Neural progenitor cell (in vitro differentiated cells): ENCODE measurements at regions not wholly inside any gene's neighbourhood (a gene's known extent, or its start where the extent isn't known, plus 50 kb on each side); places are given as distances from the start of the nearest gene placed in this dataset.

Experiments used
- DNase-seq: peaks from one replicate; pipeline ENCODE4 v3.0.0-alpha.2; 2016; ENCODE audit warnings: low spot score
- H2AFZ ChIP-seq: fragments of 200-600 bp; sonication (generic); replicated peaks from 2 replicates; pipeline ENCODE4 v1.6.1; 2016; ENCODE audit warnings: antibody characterized with exemption
- H3F3A ChIP-seq: fragments of 200-600 bp; sonication (generic); 2 replicates; pipeline ENCODE4 v1.6.1; 2016; ENCODE audit warnings: antibody characterized with exemption, low read depth
- H3K27ac ChIP-seq: fragments of 200-600 bp; sonication (generic); 2 replicates; pipeline ENCODE4 v1.5.1; 2016; ENCODE audit warnings: mild to moderate bottlenecking
- H3K27me3 ChIP-seq: fragments of 200-600 bp; sonication (generic); 2 replicates; pipeline ENCODE4 v1.6.1; 2016; ENCODE audit warnings: mild to moderate bottlenecking, moderate library complexity
- H3K36me3 ChIP-seq: fragments of 200-600 bp; sonication (generic); 2 replicates; pipeline ENCODE4 v1.5.1; 2016
- H3K4me1 ChIP-seq: fragments of 200-600 bp; sonication (generic); 2 replicates; pipeline ENCODE4 v1.6.1; 2016; ENCODE audit warnings: mixed run types
- H3K4me2 ChIP-seq: fragments of 200-600 bp; sonication (generic); 2 replicates; pipeline ENCODE4 v1.6.1; 2016
- H3K4me3 ChIP-seq: fragments of 200-600 bp; sonication (generic); 2 replicates; pipeline ENCODE4 v1.5.1; 2016
- H3K79me2 ChIP-seq: fragments of 200-600 bp; sonication (generic); 2 replicates; pipeline ENCODE4 v1.6.1; 2016; ENCODE audit warnings: low read depth
- H3K9ac ChIP-seq: fragments of 200-600 bp; sonication (generic); 2 replicates; pipeline ENCODE4 v1.6.1; 2016
- H3K9me3 ChIP-seq: fragments of 200-600 bp; sonication (generic); 2 replicates; pipeline ENCODE4 v1.5.1; 2016; ENCODE audit warnings: low read depth
- H4K20me1 ChIP-seq: fragments of 200-600 bp; sonication (generic); 2 replicates; pipeline ENCODE4 v1.6.1; 2016; ENCODE audit warnings: low read depth
- H3K27ac Mint-ChIP-seq: 3 replicates; pipeline ENCODE4 v1.8.0; 2021; ENCODE audit warnings: mixed read lengths
- H3K27me3 Mint-ChIP-seq: 2 replicates; pipeline ENCODE4 v1.8.0; 2022; ENCODE audit warnings: low read depth, mild to moderate bottlenecking, inconsistent platforms, moderate library complexity, mixed read lengths; ENCODE audit not compliant: insufficient read depth
- H3K36me3 Mint-ChIP-seq: 3 replicates; pipeline ENCODE4 v1.8.0; 2021; ENCODE audit warnings: mixed read lengths
- H3K4me1 Mint-ChIP-seq: 3 replicates; pipeline ENCODE4 v1.8.0; 2021; ENCODE audit warnings: mixed read lengths
- H3K4me3 Mint-ChIP-seq: 3 replicates; pipeline ENCODE4 v1.8.0; 2021; ENCODE audit warnings: mild to moderate bottlenecking, moderate library complexity, mixed read lengths
- H3K9me3 Mint-ChIP-seq: 3 replicates; pipeline ENCODE4 v1.8.0; 2020; ENCODE audit warnings: mixed read lengths
- CTCF ChIP-seq: fragments of 200-600 bp; sonication (generic); IDR thresholded peaks from 2 replicates; pipeline ENCODE4 v1.5.1; 2017; ENCODE audit warnings: antibody characterized with exemption, mild to moderate bottlenecking
- EZH2 ChIP-seq: fragments of 200-600 bp; sonication (generic); IDR thresholded peaks from 2 replicates; pipeline ENCODE4 v1.6.1; 2017; ENCODE audit warnings: antibody characterized with exemption, mild to moderate bottlenecking, moderate library complexity
- EZH2phosphoT487 ChIP-seq: fragments of 200-600 bp; sonication (generic); IDR thresholded peaks from 2 replicates; pipeline ENCODE4 v1.6.1; 2017; ENCODE audit warnings: antibody characterized with exemption

GRCh38 chr2:64383881-64384280 lies 70.1 kb upstream of the LGALSL start:
- Histone ChIP-seq H3K79me2 (no peaks in the 10 kb centered on the region), H3K9ac (no peak overlapping the region)
- no peaks in the 10 kb centered on the region for H3K36me3 Mint-ChIP-seq

GRCh38 chr2:64386676-64387075 lies 67.3 kb upstream of the LGALSL start:
- Mint-ChIP-seq H3K36me3 (no peaks in the 10 kb centered on the region), H3K27ac (no peak overlapping the region), H3K4me3 (no peak overlapping the region), H3K27me3 (peaks cover 3% of the 10 kb centered on the region), H3K9me3 (peaks cover 19% of the 10 kb centered on the region), H3K4me1 (peaks cover 11% of the 10 kb centered on the region)
- Histone ChIP-seq H3K4me3 (no peak overlapping the region), H3K27ac (no peak overlapping the region), H3F3A (no peaks in the 10 kb centered on the region), H2AFZ (no peak overlapping the region), H3K79me2 (no peaks in the 10 kb centered on the region), H3K27me3 (no peaks in the 10 kb centered on the region), H4K20me1 (no peaks in the 10 kb centered on the region), H3K4me2 (no peak overlapping the region), H3K9me3 (peaks cover 7% of the 10 kb centered on the region), H3K9ac (no peak overlapping the region), H3K4me1 (no peaks in the 10 kb centered on the region), H3K36me3 (peaks cover 6% of the 10 kb centered on the region)
- TF ChIP-seq EZH2phosphoT487, result no peak
- no peak for TF ChIP-seq CTCF
- no peak for TF ChIP-seq EZH2
- no peak for DNase-seq

More at GRCh38 chr2:64383881-64384280, 70.1 kb upstream of the LGALSL start:
- no peak for TF ChIP-seq CTCF
- no peak for TF ChIP-seq EZH2phosphoT487
- TF ChIP-seq EZH2, result no peak
- DNase-seq, result no peak
- Histone ChIP-seq H3K9me3 (no peaks in the 10 kb centered on the region), H3K27ac (no peak overlapping the region), H3K4me3 (no peak overlapping the region), H3F3A (no peaks in the 10 kb centered on the region), H3K4me2 (no peak overlapping the region), H3K4me1 (no peaks in the 10 kb centered on the region), H4K20me1 (no peaks in the 10 kb centered on the region), H2AFZ (no peak overlapping the region), H3K36me3 (no peaks in the 10 kb centered on the region), H3K27me3 (no peaks in the 10 kb centered on the region)
- peaks cover 3% of the 10 kb centered on the region for H3K27me3 Mint-ChIP-seq
- H3K27ac Mint-ChIP-seq, result peak overlapping the region; percentile 36
- H3K4me3 Mint-ChIP-seq, result no peak overlapping the region
- H3K4me1 Mint-ChIP-seq, result peaks cover 28% of the 10 kb centered on the region
- H3K9me3 Mint-ChIP-seq, result peaks cover 3% of the 10 kb centered on the region

- H3K9ac ChIP-seq, result no peak overlapping the region
- no peak for DNase-seq
- H3K4me3 Mint-ChIP-seq, result no peak overlapping the region
- TF ChIP-seq EZH2phosphoT487 (no peak), CTCF (no peak), EZH2 (no peak)
- no peak overlapping the region for H2AFZ ChIP-seq
- H3K9me3 ChIP-seq, result peaks cover 7% of the 10 kb centered on the region
- H3K27me3 Mint-ChIP-seq, result peaks cover 2% of the 10 kb centered on the region
- peaks cover 8% of the 10 kb centered on the region for H3K4me1 Mint-ChIP-seq
- H3K27ac Mint-ChIP-seq, result no peak overlapping the region
- H3K36me3 ChIP-seq, result peaks cover 6% of the 10 kb centered on the region
- no peaks in the 10 kb centered on the region for H3K4me1 ChIP-seq
- no peaks in the 10 kb centered on the region for H4K20me1 ChIP-seq
- H3K27ac ChIP-seq, result no peak overlapping the region
- H3F3A ChIP-seq, result no peaks in the 10 kb centered on the region
- H3K4me3 ChIP-seq, result no peak overlapping the region
- no peak overlapping the region for H3K4me2 ChIP-seq
- peaks cover 24% of the 10 kb centered on the region for H3K9me3 Mint-ChIP-seq
- peaks cover 2% of the 10 kb centered on the region for H3K36me3 Mint-ChIP-seq
- H3K27me3 ChIP-seq, result no peaks in the 10 kb centered on the region
- no peaks in the 10 kb centered on the region for H3K79me2 ChIP-seq
Measured at GRCh38 chr2:64390586-64390985, 63.4 kb upstream of the LGALSL start.
